ENCODE measurements at regions not wholly inside any gene's neighbourhood (a gene's known extent, or its start where the extent isn't known, plus 50 kb on each side); places are given as distances from the start of the nearest gene placed in this dataset.

DNA sequence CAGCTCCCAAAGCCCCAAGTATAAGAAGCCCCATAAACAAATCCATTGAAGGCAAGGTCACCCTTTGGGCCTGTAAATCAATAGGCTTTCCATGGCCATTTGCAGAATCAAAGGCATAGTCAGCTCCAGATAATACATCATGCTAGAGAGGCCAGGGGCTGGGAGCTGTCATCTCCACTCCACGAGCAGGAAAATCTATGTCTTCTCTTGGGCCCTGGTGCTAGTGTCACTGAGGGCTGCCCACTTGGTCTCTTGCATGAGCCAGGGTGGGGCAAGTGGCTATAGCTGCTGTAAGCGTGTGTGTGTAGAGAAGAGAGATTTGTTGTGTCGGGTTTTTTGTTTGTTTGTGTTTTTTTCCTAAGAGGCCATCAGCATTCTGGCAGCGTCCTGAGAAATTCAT lies 90.0 kb upstream of the ZNF618 start:
- TF ChIP-seq CHD2 (IDR thresholded peaks at IDR 0.05; ENCODE audit: low read length) (no peak), SUZ12 (IDR thresholded peaks at IDR 0.05; ENCODE audit: low read length) (no peak), ZNF274 (IDR thresholded peaks at IDR 0.05; ENCODE audit: borderline replicate concordance, extremely low read depth, low read length) (no peak), POLR2AphosphoS5 (IDR thresholded peaks at IDR 0.05; ENCODE audit: low read depth, low read length) (no peak), NRF1 (IDR thresholded peaks at IDR 0.05; ENCODE audit: low read depth, low read length) (no peak)
- TF ChIP-seq, protein P1, sequence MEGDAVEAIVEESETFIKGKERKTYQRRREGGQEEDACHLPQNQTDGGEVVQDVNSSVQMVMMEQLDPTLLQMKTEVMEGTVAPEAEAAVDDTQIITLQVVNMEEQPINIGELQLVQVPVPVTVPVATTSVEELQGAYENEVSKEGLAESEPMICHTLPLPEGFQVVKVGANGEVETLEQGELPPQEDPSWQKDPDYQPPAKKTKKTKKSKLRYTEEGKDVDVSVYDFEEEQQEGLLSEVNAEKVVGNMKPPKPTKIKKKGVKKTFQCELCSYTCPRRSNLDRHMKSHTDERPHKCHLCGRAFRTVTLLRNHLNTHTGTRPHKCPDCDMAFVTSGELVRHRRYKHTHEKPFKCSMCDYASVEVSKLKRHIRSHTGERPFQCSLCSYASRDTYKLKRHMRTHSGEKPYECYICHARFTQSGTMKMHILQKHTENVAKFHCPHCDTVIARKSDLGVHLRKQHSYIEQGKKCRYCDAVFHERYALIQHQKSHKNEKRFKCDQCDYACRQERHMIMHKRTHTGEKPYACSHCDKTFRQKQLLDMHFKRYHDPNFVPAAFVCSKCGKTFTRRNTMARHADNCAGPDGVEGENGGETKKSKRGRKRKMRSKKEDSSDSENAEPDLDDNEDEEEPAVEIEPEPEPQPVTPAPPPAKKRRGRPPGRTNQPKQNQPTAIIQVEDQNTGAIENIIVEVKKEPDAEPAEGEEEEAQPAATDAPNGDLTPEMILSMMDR (IDR thresholded peaks at IDR 0.05; ENCODE audit: control extremely low read depth in 1 of 3, insufficient read depth in 1 of 3, low read depth in 1 of 3, low read length in 3 of 3): no peak
